ENCODE measurements at regions not wholly inside any gene's neighbourhood (a gene's known extent, or its start where the extent isn't known, plus 50 kb on each side); places are given as distances from the start of the nearest gene placed in this dataset.

DNA sequence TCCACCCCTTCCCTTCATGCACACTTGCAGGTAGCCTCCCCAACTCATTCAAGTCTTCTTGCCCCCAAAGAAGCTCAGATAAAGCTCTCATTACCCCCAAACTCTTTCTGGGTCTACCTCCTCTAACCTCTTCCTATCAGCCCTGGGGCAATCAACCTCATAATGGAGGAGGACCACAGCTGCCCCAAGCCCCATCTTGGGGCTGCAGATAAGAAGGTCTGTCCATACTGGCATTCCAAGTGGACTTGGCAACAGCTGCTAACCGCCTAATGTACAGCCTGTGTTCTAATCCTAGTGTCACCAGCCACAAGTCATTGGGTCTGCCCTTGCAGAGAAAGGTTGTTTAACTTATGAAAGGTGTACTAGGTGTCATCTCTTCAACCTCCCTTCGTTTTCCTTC is 107.4 kb upstream of the ADGRF1 start:
- DNase-seq = no peak

DNA sequence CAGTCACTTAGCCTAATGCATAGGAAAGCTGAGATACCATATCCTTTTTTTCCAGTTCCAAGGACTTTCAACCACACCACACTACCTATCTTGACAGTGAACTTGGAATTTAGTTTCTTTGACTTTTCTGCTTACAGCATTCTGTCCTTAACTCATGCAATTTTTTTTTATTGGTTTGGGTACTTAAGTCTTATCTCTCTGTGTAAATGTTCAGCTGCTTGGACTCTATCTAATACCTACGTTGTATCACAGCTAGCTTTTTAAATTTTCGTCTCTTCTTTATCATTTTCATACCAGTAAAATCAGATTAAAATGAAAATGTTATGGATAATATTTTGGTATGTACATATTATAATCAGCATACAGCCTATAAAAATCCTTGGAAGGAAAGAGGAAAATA is 106.9 kb upstream of the ADGRF1 start:
- no peak for DNase-seq

DNA sequence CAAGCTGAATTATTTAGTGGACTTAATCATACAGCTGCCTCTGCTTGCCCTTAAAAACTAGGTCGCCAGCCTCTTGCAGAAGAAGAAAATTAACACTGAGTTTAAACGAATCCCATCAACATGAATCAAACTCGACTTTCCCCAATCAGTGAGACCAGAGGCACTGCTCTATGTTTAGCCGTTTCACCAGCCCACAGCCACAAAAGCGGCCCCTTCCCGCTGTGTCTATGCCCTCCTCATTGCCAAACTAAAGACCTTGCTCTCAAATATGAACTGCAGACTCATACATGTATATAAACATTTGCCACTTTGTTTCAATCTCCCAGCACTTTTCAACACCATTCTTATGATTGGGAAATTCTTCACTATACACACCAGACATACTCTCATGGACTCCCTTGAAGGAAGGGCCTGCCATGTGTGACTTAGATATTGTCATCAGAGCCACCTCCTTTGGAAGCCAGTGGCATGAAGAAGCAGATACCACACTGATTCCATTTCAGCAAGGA is 105.8 kb upstream of the ADGRF1 start:
- no peak for DNase-seq

DNA sequence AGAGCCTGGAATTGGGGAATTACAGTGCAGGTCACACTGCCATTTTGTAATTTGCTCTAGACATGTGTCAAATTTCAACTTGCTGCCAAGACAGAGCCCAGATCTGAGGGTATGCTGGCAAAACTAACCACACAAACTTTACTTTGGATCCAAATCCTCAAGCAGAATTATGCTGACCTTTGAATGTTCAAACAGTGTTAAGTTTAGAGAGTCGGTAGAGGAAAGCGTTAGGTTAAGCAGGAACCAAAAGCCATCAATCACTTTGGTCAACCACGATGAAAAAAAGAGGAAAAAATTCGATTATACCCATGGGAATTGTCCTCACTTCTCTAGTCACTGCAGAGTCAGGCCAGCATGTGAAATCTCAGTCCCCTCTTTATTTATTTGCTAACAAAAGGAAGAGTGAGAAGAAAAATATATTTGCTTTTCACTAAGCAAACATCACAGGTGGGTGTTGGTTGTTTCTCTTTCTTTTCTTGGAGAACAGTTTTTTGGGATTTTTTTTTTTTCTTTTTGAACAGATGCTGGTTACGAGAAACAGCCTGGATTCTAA is 105.1 kb upstream of the ADGRF1 start:
- DNase-seq = no peak

DNA sequence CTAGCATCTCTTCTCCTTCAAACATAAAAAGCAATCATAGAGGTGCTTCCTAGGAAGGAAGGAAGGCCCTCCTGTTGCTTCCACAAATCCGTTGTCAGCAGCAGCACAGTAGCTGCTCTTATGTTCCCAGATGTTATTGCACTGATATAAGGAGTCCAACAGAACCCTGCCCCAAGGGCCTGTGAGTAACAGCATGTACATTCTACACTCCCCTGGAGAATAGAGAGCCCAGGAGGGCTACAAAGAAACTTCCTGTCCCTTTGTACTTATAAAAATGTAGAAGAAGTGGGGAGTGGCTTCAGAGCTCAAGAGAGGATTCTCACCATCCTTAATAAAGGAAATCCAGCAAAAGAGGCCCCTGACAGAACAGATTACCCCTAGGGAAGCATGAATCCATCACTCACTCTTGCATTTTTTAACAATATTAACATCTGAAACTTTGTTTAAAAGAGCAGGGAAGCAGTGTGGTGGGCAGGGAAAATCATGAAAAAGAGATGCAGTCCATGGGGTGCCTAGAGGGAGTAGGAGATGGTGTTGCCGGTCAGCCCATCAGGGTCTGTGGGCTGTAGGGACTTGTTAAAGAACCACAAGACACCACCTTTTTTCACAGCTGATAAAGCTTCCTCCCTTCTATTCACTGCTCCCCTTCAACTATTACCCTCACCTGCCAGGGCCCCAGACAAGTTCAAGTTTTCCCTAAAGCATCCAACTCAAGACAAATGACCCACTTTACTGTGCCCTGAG is 104.5 kb upstream of the ADGRF1 start:
- no peak for DNase-seq

DNA sequence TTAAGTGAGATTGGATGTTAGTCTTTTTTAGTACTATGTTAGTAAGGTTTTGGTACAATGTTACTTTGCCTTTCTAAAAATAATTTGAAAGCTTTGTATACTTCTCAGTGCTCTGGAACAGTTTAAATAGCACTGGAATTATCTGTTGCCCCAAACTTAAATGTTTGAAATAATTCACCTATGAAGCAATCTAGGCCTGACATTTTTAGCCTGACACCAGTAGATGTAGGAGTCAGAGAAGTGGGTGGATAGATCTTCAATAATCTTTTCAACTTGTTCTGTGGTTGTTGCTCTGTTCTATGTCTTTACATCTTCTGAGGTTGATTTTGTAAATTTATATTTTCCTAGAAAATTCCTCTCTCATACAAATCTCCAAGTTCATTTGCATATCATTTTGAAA is 103.1 kb upstream of the ADGRF1 start:
- no peak for DNase-seq

DNA sequence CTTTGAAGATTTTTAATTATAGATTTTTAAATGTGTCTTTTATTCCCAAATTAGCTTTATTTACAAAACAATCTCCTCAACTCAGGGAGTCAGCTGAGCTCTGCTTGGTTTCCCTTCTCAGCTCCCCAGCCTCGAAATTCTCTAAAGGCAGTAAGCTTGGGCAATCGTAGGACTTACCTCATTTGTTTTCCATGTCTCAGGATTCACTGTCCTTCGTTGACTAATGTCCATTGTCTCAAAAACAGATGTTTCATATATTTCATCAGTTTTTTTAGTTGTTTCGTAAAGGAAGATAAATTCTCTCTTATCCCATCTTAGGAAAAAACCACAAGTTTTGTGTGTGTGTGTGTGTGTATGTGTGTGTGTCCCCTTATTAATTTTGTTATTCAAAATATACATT is 102.2 kb upstream of the ADGRF1 start:
- DNase-seq = no peak

DNA sequence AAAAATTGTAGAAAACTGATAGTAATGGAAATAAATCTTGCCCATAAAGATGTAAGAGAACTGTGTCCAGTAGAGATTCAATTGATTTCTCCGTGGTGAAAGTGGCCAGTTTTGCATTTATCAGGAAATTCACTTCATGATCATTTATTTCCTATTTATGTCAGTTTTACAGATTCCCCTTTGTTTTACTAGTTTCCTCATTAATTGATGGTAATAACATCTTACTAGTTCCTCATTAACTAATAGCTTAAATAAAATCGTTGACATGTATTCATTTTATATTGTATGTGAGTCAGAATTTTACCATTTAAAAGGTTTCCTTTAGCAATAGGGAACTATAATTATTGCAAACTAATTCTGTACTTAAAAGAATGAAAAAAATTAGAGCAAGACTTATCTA is 99.8 kb upstream of the ADGRF1 start:
- no peak for DNase-seq

DNA sequence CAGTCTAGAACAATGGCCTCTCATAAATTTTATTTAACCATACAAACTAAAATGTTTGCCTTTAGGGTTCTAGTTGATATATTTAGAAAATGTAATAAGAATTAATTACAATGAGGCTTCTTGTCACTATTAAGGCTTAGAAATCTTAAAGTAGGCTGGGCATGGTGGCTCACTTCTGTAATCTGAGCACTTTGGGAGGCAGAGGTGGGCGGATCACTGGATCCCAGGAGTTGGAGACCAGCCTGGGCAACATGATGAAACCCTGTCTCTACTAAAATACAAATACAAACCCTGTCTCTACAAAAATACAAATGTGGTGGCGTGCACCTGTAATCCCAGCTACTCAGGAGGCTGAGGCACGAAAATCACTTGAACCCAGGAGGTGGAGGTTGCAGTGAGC is 99.0 kb upstream of the ADGRF1 start:
- DNase-seq = no peak

DNA sequence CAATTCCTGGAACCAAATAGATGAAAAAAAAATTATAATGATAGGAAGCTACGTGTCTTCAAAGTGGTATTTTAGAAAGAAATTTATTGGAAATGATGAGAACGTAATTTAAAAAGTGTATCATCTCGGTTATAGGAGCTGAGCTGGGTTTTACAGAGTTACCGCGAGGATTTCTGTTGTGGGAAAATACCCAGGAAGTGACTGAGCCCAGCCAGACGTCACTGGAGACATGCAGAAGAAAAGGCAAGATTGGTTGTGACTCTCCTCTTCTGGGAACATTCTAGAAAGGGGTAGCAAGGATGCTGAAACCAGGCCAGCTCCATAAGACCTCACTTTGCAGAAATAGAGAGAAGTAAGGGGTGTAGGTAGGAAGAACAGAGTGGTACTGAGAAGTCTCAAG is 95.9 kb upstream of the ADGRF1 start:
- no peak for DNase-seq

DNA sequence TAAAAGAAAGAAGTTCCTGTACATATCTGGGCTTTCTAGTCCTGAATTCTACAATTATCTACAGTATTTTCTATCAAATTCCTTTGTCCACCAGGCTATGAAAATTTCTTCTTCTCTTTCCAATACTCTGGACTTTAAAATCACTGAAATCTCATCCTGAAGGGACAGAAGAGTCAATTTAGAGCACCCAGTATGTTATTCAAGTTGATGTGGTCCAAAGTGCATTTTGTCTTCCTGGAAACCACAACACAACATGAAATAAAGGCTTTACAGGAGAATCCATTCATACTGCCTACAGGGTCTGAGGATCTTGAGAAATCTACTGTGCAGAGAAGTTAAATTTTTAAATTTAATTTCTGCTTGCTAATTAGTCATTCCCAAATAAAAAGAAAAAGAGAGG is 94.9 kb upstream of the ADGRF1 start:
- DNase-seq = no peak

DNA sequence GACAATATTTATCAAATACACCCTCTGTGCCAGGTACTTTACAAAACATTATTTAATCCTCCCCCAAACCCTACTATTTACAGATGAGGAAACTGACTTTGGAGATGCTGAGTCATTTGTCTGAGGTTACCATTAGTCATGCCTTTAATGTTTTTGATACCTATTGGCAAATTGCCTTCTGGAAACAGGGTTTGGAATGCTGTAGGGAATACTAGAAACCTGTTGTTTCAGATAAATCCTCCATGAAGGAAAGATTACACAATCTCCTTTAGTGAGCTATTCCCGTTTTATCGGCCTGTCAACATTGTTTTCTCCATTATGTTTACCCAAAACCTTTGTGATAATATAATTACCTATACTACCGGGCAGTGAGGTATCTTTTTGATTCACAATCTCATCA is 93.6 kb upstream of the ADGRF1 start:
- DNase-seq = no peak

DNA sequence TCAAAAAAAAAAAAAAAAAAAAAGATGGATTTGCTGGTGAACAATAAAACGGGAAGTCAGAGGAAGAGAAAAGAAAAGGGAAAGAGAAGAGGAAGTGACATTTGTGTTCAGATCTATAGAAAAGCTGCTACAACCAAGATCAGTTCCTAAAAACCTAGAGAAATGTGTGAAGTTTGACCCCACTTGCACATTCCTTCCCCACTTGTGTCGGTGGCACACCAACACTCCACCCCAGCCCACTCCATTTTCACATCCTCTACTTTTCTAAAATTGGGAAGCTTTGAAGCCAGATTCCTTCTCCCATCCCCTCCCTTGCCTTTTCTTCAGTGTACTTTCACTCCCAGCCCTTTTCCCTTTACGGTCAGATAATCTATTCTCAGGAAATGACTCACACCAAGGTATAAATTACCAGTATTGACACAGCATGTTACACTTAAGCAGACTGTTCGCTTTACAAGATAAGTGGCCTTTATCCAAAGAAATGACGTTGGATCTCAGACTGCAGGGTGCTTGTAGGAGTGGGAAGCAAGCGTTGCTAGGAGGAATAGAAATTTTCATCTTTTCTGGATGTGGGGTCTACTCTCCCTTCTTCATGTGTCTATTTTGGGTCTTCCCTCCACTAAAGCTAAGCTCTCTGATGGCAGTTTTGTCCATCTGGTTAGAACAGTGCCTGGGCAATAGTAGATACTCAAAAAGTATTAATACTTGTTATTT is 92.5 kb upstream of the ADGRF1 start:
- no peak for DNase-seq

DNA sequence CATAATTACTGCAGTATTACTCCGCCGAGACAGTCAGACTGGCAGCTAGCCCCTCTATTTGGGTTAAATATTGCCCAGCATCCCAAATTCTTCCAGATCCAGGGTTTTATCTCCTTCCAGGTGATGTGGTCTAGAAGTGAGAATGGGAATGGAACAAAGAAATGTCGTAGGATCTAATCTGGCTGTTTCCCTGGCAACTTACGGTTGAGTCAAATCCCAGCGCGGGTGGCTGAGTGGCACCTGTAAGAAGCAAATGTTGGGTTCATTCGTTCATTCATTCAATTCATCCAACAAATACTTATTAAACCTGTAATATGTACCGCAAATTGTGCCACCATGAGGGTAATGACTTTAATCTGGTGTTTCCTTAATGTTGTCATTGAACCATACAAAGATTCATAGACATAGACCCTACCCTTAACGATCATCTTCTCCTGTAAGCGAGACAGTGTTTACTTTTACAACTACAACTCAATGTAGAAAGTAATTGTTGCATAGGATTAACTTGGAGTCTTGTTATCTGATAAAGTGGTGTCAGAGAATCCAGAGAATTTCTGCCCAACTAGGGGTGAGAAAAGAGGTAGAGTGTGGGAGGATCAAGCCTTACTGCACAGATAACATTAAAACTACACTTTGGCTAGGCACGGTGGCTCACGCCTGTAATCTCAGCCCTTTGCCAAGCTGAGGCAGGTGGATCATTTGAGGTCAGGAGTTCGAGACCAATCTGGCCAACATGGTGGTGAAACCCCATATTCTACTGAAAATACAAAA is 91.3 kb upstream of the ADGRF1 start:
- DNase-seq = no peak

DNA sequence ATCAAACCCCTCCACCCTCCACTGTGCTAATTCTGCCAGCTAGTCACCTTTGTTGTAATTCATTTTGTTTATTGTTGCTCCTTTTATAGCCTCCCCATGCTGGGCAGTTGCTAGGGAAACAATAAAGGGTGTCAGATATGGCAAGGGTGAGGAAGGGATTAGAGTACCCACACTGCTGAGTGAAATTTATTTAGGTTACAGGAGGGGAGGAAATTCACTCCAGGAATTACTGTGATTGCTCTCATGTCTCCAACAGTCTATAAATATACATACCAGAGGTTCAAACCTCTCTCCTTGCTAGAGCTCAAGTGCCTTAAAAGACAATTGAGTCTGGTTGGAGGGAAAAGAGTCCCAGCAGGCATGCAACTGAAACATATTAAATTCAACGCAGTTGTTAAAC is 90.6 kb upstream of the ADGRF1 start:
- DNase-seq = no peak

DNA sequence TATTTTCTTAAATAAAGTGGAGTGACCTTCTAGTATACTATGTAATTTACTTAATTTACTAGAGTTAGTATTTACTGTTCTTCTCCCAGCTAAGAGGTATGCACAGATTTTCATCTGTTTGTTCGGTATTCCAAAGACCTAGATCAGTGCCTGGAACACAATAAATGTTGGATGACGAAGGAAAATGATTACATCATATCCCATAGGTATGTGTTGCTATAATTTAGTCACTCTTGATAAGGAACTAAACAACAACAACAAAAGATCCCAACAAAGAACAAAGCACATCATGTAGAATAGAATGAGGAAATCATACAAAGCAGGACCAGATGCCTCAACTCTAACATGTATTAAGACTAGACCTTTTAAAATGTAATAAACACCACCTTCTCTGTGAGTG is 89.6 kb upstream of the ADGRF1 start:
- DNase-seq = no peak

DNA sequence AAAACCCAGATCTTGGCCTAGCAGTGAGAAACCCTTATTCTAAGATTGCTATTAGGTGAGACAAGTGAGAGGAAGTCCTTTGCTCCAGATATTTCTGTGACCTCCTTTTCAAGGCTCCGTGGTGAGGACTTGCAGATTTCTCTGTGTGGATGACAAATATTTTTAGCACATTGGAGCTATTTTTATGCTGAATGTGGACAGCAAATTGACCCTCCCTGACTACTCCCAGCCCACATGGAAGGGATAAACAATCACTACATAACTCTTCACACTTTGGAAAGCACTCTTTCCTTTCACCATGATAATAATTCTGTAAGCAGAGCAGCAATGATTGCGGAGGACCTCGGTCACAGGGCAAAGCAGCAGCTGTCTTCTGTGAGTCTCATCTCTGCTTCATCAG is 88.0 kb upstream of the ADGRF1 start:
- DNase-seq = no peak

DNA sequence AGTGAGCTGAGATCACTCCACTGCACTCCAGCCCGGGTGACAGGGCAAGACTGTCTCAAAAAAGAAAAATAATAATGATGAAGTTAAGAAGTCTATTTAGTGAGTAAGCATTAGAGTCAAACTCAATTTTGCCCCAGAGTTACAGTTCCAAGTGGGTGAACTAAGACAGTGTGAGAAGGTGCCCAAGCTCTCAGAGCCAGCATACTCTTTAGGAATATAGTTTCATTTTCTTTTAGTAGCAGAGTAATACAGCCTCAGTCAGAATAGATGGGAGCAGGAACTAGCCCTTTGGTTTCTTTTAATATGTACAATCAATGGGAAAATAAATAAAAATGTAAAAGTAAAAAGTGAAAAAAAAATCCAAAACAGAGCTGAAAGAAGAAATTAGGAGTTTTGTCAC is 87.0 kb upstream of the ADGRF1 start:
- DNase-seq = no peak

DNA sequence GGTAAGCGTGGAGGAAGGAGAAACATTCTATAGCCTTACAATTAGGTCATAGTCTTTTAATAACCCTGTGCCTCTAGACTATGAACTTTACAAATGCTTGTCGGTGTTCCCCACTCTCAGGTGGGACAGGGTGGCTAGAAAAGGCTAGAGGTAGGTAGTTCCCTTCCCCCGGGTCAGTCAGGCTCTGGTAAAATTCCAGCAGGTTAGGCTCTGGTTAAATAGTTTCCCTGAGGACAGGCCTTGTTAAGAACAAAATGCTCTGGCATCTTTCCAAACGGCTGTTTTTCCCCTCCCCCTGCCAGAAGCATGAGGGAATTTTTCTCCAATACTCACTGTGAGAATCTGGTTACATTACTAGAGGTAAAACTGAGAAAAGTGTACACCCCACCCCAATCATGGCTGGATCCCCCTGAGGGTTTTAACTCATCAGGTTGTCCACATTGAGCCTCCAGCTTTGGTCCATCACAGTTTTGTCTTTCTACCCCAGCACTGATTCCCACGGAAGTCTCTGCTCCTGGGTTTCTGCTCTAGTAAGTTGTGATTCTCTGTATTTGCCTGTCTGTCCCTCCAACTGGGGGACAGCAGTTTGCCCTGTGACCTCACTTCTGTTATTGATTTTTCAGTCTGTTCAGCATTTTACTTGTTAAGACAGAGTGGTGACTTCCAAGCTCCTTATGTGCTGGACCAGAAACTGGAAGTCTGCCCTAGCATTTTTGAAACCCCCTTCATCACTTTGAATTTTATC is 84.7 kb upstream of the ADGRF1 start:
- DNase-seq = no peak

DNA sequence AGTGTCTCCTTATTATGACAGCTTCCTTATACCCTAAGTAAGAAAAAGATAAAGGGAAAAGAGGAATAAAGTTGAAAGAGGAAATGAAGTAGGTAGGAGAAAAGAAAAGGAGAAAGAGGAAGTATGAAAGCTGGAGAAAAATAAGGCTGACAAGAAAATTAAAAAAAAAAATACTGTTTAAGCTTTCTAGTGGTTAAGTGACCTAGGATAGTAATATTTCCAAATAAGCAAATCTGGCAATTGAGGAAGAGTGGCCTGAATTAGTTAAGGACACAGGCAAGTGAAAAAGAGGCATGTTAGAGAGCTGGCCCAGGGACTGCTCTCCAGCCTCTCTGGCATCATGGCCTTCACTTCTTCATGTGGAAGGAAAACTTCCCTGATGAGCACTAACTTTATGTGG is 76.5 kb upstream of the ADGRF1 start:
- no peak for DNase-seq

DNA sequence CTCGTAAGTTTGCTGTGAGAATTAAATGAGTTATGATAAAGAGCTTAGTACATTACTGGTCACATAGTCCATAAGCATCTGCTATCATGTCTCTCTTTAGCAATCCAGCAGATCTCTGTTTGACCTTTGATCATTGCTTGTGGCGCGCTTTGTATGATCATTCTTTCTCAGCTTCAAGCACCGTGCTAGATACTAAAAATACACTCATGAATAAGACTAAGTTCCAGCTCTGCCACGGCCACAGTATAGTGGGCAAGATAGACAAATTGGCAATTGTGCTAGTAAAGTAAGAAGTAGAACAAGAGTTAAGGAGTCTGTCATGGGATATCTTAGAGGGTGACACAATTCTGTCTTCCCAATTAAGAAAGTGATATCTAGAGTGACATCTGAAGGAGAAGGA is 75.2 kb upstream of the ADGRF1 start:
- no peak for DNase-seq

DNA sequence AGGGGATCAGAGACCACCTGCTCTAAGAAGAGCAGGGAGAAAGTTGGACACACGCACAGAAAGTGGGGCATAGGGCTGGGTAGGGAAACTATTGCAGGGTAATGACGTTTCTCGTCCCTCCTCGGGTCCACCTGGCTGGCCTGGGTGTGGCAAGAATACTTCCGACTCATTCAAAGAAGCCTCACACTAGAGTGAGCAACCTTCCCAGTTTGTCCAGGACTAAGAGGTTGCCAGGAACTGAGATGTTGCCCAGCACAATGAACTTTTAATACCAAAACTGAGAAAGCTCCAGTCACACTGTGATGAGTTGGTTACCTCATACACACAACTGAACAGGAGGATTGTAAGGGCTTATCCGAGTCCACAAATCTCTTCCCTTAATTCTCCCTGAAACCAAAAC is 74.5 kb upstream of the ADGRF1 start:
- no peak for DNase-seq

DNA sequence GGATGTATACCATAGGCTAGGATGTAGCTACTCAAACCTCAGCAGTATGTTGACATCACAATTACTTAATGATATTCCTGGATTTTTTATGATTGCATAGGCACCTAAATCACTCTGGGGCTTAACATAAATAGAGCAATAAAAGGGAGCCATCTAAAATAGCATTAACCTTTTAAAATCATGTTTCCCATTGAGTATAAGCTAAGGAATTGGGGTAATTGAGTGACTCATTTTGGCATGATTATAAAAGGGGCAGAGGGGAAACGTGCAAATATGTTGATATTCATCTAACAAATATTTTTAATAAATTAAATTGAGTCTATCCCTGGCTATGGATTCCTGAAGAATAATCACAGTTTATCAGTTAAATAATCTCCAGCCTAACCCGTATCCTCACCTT is 74.0 kb upstream of the ADGRF1 start:
- no peak for DNase-seq

Measured in CD4-positive, alpha-beta T cell treated with Interleukin-4 for 4 hours (primary cell).